ENCODE measurements at regions not wholly inside any gene's neighbourhood (a gene's known extent, or its start where the extent isn't known, plus 50 kb on each side); places are given as distances from the start of the nearest gene placed in this dataset.

DNA sequence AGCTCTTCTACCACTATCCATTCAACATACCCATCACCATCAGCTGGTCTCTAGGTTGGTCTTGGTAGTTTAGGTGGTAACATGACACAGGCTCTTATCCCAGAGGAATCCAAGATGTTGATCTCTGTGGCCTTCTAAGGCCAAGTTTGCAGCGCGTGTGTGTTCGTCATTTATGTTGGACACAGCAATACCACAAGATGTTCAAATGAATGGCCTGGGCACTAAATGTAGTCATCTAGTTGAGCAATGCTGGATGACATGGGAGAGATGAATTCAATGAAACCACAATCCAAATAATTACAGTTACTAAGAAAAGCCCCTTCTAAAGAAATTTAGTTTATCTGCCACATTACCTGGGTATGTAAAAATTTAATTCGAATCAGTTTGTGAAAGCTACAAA, 292.4 kb downstream of the MRPS30 start:
- DNase-seq (no peak), ATAC-seq (no peak)
- Histone ChIP-seq H3K4me3 (no peak overlapping the region), H3K4me1 (no peaks in the 10 kb centered on the region), H3K27ac (no peak overlapping the region), H3K9me3 (no peaks in the 10 kb centered on the region), H3K36me3 (no peaks in the 10 kb centered on the region), H3K27me3 (no peaks in the 10 kb centered on the region)
- intact Hi-C loops (cut with DNase I): no loop called here
- 79% methylated on average over 4 of the region's 4 CpGs for whole genome bisulfite sequencing (ENCODE audit: insufficient coverage, low coverage, low lambda C conversion rate, missing lambda C conversion rate)
- TF ChIP-seq CTCF (IDR thresholded peaks at IDR 0.05) (no peak), POLR2A (IDR thresholded peaks at IDR 0.05) (no peak)

- Histone ChIP-seq H3K4me3 (no peak overlapping the region), H3K9me3 (no peaks in the 10 kb centered on the region), H3K36me3 (no peaks in the 10 kb centered on the region), H3K27ac (no peak overlapping the region), H3K4me1 (no peaks in the 10 kb centered on the region), H3K27me3 (no peaks in the 10 kb centered on the region)
- 67% methylated on average over 1 of the region's 1 CpG for WGBS (ENCODE audit: insufficient coverage, low coverage, low lambda C conversion rate, missing lambda C conversion rate)
- TF ChIP-seq CTCF (IDR thresholded peaks at IDR 0.05) (no peak), POLR2A (IDR thresholded peaks at IDR 0.05) (no peak)
- DNase-seq: no peak
- no peak for ATAC-seq
- intact Hi-C loops (cut with DNase I): no loop called here
Observed at GRCh38 chr5:45105491-45105994, 296.8 kb downstream of the MRPS30 start.

- no peak for DNase-seq
- Histone ChIP-seq H3K27ac (no peak overlapping the region), H3K9me3 (no peaks in the 10 kb centered on the region), H3K4me3 (no peak overlapping the region), H3K4me1 (no peaks in the 10 kb centered on the region), H3K27me3 (no peaks in the 10 kb centered on the region), H3K36me3 (no peaks in the 10 kb centered on the region)
- ATAC-seq: no peak
- TF ChIP-seq CTCF (IDR thresholded peaks at IDR 0.05) (no peak), POLR2A (IDR thresholded peaks at IDR 0.05) (no peak)
- intact Hi-C loops (cut with DNase I): no loop called here
- WGBS (ENCODE audit: insufficient coverage, low coverage, low lambda C conversion rate, missing lambda C conversion rate): no CpG with 5 or more reads among the region's 1 CpG
Observed at GRCh38 chr5:45109062-45109461, 300.3 kb downstream of the MRPS30 start.

DNA sequence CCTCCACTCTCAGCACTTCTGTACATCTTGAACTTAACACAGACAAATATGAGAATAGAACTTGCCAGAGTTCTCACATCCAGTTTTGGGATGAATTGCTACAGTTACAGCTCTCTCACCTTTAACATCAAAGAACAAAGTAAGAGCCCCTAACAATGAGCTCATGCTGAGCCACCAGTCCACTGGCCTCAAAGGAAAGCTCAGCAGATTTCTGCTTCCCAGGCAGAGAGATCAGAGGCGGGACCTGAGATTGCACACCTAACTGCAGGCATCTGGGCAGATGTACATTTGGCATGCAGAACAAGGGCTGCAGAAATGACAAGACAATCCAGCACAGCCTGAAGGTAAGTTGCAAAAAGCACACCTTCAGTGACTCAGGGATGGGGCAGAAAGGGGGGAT, 300.9 kb downstream of the MRPS30 start:
- intact Hi-C loops (cut with DNase I): no loop called here
- no peaks in the 10 kb centered on the region for H3K36me3 ChIP-seq
- no peaks in the 10 kb centered on the region for H3K4me1 ChIP-seq
- no peak for DNase-seq
- no peak overlapping the region for H3K27ac ChIP-seq
- TF ChIP-seq POLR2A (IDR thresholded peaks at IDR 0.05): no peak
- no peak for TF ChIP-seq CTCF (IDR thresholded peaks at IDR 0.05)
- no CpG with 5 or more reads among the region's 1 CpG for WGBS (ENCODE audit: insufficient coverage, low coverage, low lambda C conversion rate, missing lambda C conversion rate)
- no peak for ATAC-seq
- no peaks in the 10 kb centered on the region for H3K27me3 ChIP-seq
- no peak overlapping the region for H3K4me3 ChIP-seq
- H3K9me3 ChIP-seq: no peaks in the 10 kb centered on the region

- no peaks in the 10 kb centered on the region for H3K9me3 ChIP-seq
Observed at GRCh38 chr5:45110399-45110798, 301.7 kb downstream of the MRPS30 start.

More at GRCh38 chr5:45110399-45110798, 301.7 kb downstream of the MRPS30 start:
- intact Hi-C loops (cut with DNase I): no loop called here
- H3K4me1 ChIP-seq: no peaks in the 10 kb centered on the region
- no peak for ATAC-seq
- DNase-seq: no peak
- no peak for TF ChIP-seq CTCF (IDR thresholded peaks at IDR 0.05)
- no peak for TF ChIP-seq POLR2A (IDR thresholded peaks at IDR 0.05)
- 73% methylated on average over 1 of the region's 1 CpG for WGBS (ENCODE audit: insufficient coverage, low coverage, low lambda C conversion rate, missing lambda C conversion rate)
- H3K36me3 ChIP-seq: no peaks in the 10 kb centered on the region
- H3K27ac ChIP-seq: no peak overlapping the region
- no peaks in the 10 kb centered on the region for H3K27me3 ChIP-seq
- no peak overlapping the region for H3K4me3 ChIP-seq
